ENCODE measurements at regions not wholly inside any gene's neighbourhood (a gene's known extent, or its start where the extent isn't known, plus 50 kb on each side); places are given as distances from the start of the nearest gene placed in this dataset.
"Not testable (repeated sequence)": the region's sequence is repeated elsewhere in the genome, so short reads cannot be mapped to it uniquely, and the experiment has no call there.

DNA sequence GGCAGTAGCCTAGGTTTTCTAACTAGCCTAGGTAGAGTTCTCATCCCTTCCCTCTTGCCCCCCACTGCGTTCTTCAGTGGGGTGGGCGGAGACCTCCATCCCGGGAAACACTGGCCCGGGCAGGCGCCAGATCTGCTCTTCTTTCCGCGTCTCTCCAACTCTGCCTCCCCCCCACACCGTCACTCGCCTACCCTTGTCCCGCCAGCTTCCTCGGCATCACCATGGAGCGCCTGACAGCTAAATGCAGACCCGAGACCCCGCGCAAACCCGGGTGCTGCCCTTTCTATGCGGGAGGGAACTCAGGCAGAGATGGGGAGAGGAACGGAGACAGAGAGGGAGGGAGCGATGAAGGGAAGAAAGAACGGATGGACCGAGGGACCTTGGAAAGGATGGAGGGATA lies 1494.8 kb upstream of the DEFB115 start:
- no peak overlapping the region for H3K4me3 ChIP-seq
- H3K4me1 ChIP-seq, result no peaks in the 10 kb centered on the region
- TF ChIP-seq CTCF (IDR thresholded peaks at IDR 0.05), result no peak
- TF ChIP-seq EP300 (IDR thresholded peaks at IDR 0.05), result no peak
- no peak for TF ChIP-seq POLR2A (IDR thresholded peaks at IDR 0.05)
- no peak for TF ChIP-seq POLR2AphosphoS5 (IDR thresholded peaks at IDR 0.05)
- no peaks in the 10 kb centered on the region for H3K36me3 ChIP-seq
- H3K27me3 ChIP-seq, result peaks cover 22% of the 10 kb centered on the region
- H3K27ac ChIP-seq, result no peak overlapping the region
- 50% methylated on average over 21 of the region's 21 CpGs for WGBS
- H3K9me3 ChIP-seq, result no peaks in the 10 kb centered on the region
- DNase-seq (ENCODE audit: low spot score in 2 of 2), result no peak

- no peak for DNase-seq (ENCODE audit: low spot score in 2 of 2)
- no peaks in the 10 kb centered on the region for H3K4me1 ChIP-seq
- no peaks in the 10 kb centered on the region for H3K9me3 ChIP-seq
- TF ChIP-seq CTCF (IDR thresholded peaks at IDR 0.05) (no peak), POLR2A (IDR thresholded peaks at IDR 0.05) (no peak), POLR2AphosphoS5 (IDR thresholded peaks at IDR 0.05) (no peak), EP300 (IDR thresholded peaks at IDR 0.05) (no peak)
- no peaks in the 10 kb centered on the region for H3K36me3 ChIP-seq
- H3K27ac ChIP-seq, result no peak overlapping the region
- no peak overlapping the region for H3K4me3 ChIP-seq
- H3K27me3 ChIP-seq, result peaks cover 22% of the 10 kb centered on the region
- WGBS, result 71% methylated on average over 25 of the region's 29 CpGs
Measured at GRCh38 chr20:29763821-29764511, 1493.5 kb upstream of the DEFB115 start.

GRCh38 chr20:29764922-29765610 lies 1492.4 kb upstream of the DEFB115 start:
- 42% methylated on average over 14 of the region's 25 CpGs for WGBS
- H3K27me3 ChIP-seq, result peaks cover 22% of the 10 kb centered on the region
- not testable (repeated sequence) for H3K9me3 ChIP-seq; DNase-seq (ENCODE audit: low spot score in 2 of 2); H3K27ac ChIP-seq; H3K4me1 ChIP-seq; H3K4me3 ChIP-seq; H3K36me3 ChIP-seq

GRCh38 chr20:29778033-29778432 lies 1479.4 kb upstream of the DEFB115 start:
- DNase-seq (ENCODE audit: low spot score in 2 of 2); H3K27ac ChIP-seq; H3K27me3 ChIP-seq; H3K36me3 ChIP-seq; H3K4me1 ChIP-seq; H3K4me3 ChIP-seq; H3K9me3 ChIP-seq: not testable (repeated sequence)
- no CpG with 5 or more reads among the region's 2 CpGs for WGBS

DNA sequence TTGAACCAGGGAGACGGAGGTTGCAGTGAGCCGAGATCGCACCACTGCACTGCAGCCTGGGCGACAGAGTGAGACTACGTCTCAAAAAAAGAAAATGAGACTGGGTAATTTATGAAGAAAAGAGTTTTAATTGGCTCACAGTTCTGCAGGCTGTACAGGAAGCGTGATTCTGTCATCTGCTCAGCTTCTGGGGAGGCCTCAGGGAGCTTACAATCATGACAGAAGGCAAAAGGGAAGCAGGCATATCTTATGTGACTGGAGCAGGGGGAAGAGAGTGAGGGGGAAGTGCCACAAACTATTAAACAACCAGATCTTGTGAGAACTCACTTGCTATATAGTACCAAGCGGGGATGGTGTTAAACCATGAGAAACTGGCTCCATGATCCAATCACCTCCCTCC lies 1476.2 kb upstream of the DEFB115 start:
- WGBS, result 76% methylated on average over 7 of the region's 7 CpGs
- DNase-seq (ENCODE audit: low spot score in 2 of 2); H3K9me3 ChIP-seq: not testable (repeated sequence)

DNA sequence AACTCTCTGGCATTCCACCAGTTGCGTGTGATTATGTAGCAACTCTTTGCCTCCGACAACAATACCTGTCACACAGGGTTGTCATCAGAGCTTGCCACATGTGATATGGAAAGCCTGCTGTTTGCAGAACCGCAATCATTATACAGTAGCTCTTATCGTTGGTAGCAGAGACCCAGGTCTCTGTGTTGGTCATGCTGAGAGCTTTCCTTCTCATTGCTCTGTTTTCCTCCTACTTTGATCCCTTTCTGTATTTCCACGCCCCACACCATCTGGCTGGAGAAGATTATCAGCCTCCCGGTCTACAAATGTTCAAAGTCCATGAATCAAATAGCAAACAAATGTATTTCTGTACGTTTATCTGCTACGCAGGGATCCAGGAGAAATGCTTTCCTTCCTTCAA lies 1475.6 kb upstream of the DEFB115 start:
- not testable (repeated sequence) for H3K36me3 ChIP-seq; H3K4me3 ChIP-seq; DNase-seq (ENCODE audit: low spot score in 2 of 2); H3K27ac ChIP-seq; H3K27me3 ChIP-seq; H3K9me3 ChIP-seq; H3K4me1 ChIP-seq
- 82% methylated on average over 8 of the region's 8 CpGs for WGBS

More for the DNA sequence above, 1476.2 kb upstream of the DEFB115 start:
- not testable (repeated sequence) for H3K4me3 ChIP-seq, H3K27me3 ChIP-seq, H3K27ac ChIP-seq, H3K4me1 ChIP-seq, H3K36me3 ChIP-seq

DNA sequence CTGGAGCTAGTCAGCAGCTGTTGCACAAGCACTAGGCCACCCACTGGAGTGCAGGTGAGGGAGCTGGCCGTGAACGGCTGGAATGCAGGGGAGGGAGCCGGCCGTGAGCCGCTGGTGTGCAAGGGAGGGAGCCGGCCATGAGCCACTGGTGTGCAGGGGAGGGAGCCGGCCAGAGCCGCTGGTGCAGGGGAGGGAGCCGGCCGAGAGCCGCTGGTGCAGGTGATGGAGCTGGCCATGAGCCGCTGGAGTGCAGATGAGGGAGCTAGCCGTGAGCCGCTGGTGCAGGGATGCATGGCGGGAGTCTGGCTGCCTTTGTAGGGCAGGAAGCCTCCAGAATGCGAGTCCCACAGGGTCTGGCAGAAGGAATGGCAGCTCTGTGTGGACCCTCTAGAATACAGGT lies 1470.0 kb upstream of the DEFB115 start:
- not testable (repeated sequence) for H3K4me1 ChIP-seq; DNase-seq (ENCODE audit: low spot score in 2 of 2); H3K27ac ChIP-seq; H3K4me3 ChIP-seq; H3K27me3 ChIP-seq; H3K36me3 ChIP-seq; H3K9me3 ChIP-seq
- 72% methylated on average over 10 of the region's 16 CpGs for WGBS

GRCh38 chr20:29790510-29790909 lies 1467.0 kb upstream of the DEFB115 start:
- peaks cover 4% of the 10 kb centered on the region for H3K9me3 ChIP-seq
- no peak for DNase-seq (ENCODE audit: low spot score in 2 of 2)
- H3K4me3 ChIP-seq, result no peak overlapping the region
- no peaks in the 10 kb centered on the region for H3K4me1 ChIP-seq
- H3K36me3 ChIP-seq, result no peaks in the 10 kb centered on the region
- H3K27ac ChIP-seq, result no peak overlapping the region
- H3K27me3 ChIP-seq, result no peaks in the 10 kb centered on the region
- TF ChIP-seq EP300 (IDR thresholded peaks at IDR 0.05) (no peak), POLR2AphosphoS5 (IDR thresholded peaks at IDR 0.05) (no peak), POLR2A (IDR thresholded peaks at IDR 0.05) (no peak), CTCF (IDR thresholded peaks at IDR 0.05) (no peak)

- WGBS, result 64% methylated on average over 4 of the region's 4 CpGs
- not testable (repeated sequence) for DNase-seq (ENCODE audit: low spot score in 2 of 2); H3K36me3 ChIP-seq; H3K9me3 ChIP-seq; H3K27ac ChIP-seq; H3K4me1 ChIP-seq; H3K27me3 ChIP-seq; H3K4me3 ChIP-seq
Measured at GRCh38 chr20:29831508-29831907, 1426.0 kb upstream of the DEFB115 start.

- H3K9me3 ChIP-seq; H3K4me3 ChIP-seq; H3K27me3 ChIP-seq; H3K27ac ChIP-seq; H3K4me1 ChIP-seq; H3K36me3 ChIP-seq; DNase-seq (ENCODE audit: low spot score in 2 of 2): not testable (repeated sequence)
- 57% methylated on average over 6 of the region's 6 CpGs for WGBS
Measured at GRCh38 chr20:29868014-29868413, 1389.5 kb upstream of the DEFB115 start.
